NB4 (cell line): ENCODE measurements at regions not wholly inside any gene's neighbourhood (a gene's known extent, or its start where the extent isn't known, plus 50 kb on each side); places are given as distances from the start of the nearest gene placed in this dataset.

ENCODE experiments used
- MAX ChIP-seq: IDR thresholded peaks from 2 replicates; pipeline ENCODE4 v1.6.1; 2011; ENCODE audit warnings: low read depth, low read length
- TF ChIP-seq, protein P1 (sequence below): IDR thresholded peaks from one replicate; pipeline ENCODE4 v1.5.1; 2012; ENCODE audit warnings: low read depth, low read length

GRCh38 chr3:106068795-106069194 lies 200.0 kb upstream of the CBLB start:
- TF ChIP-seq, protein P1, sequence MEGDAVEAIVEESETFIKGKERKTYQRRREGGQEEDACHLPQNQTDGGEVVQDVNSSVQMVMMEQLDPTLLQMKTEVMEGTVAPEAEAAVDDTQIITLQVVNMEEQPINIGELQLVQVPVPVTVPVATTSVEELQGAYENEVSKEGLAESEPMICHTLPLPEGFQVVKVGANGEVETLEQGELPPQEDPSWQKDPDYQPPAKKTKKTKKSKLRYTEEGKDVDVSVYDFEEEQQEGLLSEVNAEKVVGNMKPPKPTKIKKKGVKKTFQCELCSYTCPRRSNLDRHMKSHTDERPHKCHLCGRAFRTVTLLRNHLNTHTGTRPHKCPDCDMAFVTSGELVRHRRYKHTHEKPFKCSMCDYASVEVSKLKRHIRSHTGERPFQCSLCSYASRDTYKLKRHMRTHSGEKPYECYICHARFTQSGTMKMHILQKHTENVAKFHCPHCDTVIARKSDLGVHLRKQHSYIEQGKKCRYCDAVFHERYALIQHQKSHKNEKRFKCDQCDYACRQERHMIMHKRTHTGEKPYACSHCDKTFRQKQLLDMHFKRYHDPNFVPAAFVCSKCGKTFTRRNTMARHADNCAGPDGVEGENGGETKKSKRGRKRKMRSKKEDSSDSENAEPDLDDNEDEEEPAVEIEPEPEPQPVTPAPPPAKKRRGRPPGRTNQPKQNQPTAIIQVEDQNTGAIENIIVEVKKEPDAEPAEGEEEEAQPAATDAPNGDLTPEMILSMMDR: no peak
- no peak for TF ChIP-seq MAX
